ENCODE measurements at regions not wholly inside any gene's neighbourhood (a gene's known extent, or its start where the extent isn't known, plus 50 kb on each side); places are given as distances from the start of the nearest gene placed in this dataset.

- no peak overlapping the region for H3K4me3 ChIP-seq
- no TSS peak for BruUV-seq (replicated peaks)
- no peak overlapping the region for H3K27ac ChIP-seq (ENCODE audit: control insufficient read depth, insufficient read depth)
- no peaks in the 10 kb centered on the region for H3K36me3 ChIP-seq (ENCODE audit: control insufficient read depth in 2 of 2, insufficient read depth in 2 of 2, low read length in 1 of 2)
- no peaks in the 10 kb centered on the region for H3K4me1 ChIP-seq (ENCODE audit: control insufficient read depth, insufficient read depth, low read length)
- intact Hi-C loops (cut with micrococcal nuclease; ENCODE audit: unreplicated experiment) (no loop called here), in situ Hi-C loops (cut with MboI) (no loop called here)
- H3K79me2 ChIP-seq (ENCODE audit: control insufficient read depth, insufficient read depth, low read length), result no peaks in the 10 kb centered on the region
- DNase-seq (ENCODE audit: low read depth, low spot score) (no peak), FAIRE-seq (no peak), ATAC-seq (no peak)
- ChIA-PET RAD21 (ENCODE audit: unreplicated experiment) (no interaction called here), SMC1A (ENCODE audit: uncharacterized antibody, unreplicated experiment) (no interaction called here), CTCF (no interaction called here), POLR2A (no interaction called here)
- H4K20me1 ChIP-seq (ENCODE audit: control insufficient read depth, insufficient read depth), result no peaks in the 10 kb centered on the region
- H2AFZ ChIP-seq (ENCODE audit: control insufficient read depth, low read depth, low read length), result no peak overlapping the region
- no peak overlapping the region for H3K4me2 ChIP-seq (ENCODE audit: control insufficient read depth, insufficient read depth)
- no peak overlapping the region for H3K9ac ChIP-seq (ENCODE audit: control insufficient read depth, insufficient read depth, low read length)
- no peaks in the 10 kb centered on the region for H3K27me3 ChIP-seq (replicated peaks in 1 of 2; ENCODE audit: control insufficient read depth in 2 of 2, insufficient read depth in 2 of 2, low read length in 1 of 2)
- TF ChIP-seq SMARCA5 (IDR thresholded peaks at IDR 0.05), result no peak
- 8% methylated on average over 1 of the region's 1 CpG for WGBS (ENCODE audit: insufficient coverage, insufficient replicate concordance, low lambda C conversion rate, missing lambda C conversion rate)
- no peaks in the 10 kb centered on the region for H3K9me3 ChIP-seq (replicated peaks; ENCODE audit: control insufficient read depth, insufficient read depth, low read length)
Observed at GRCh38 chr3:20316238-20316637, 130.2 kb upstream of the SGO1 start.

GRCh38 chr3:20310629-20311028, 124.6 kb upstream of the SGO1 start:
- no TSS peak for BruUV-seq (replicated peaks)
- DNase-seq (ENCODE audit: low read depth, low spot score) (no peak), ATAC-seq (no peak), FAIRE-seq (no peak)
- Histone ChIP-seq H3K36me3 (ENCODE audit: control insufficient read depth in 2 of 2, insufficient read depth in 2 of 2, low read length in 1 of 2) (no peaks in the 10 kb centered on the region), H3K79me2 (ENCODE audit: control insufficient read depth, insufficient read depth, low read length) (no peaks in the 10 kb centered on the region), H3K4me1 (ENCODE audit: control insufficient read depth, insufficient read depth, low read length) (no peaks in the 10 kb centered on the region), H2AFZ (ENCODE audit: control insufficient read depth, low read depth, low read length) (no peak overlapping the region), H3K27ac (ENCODE audit: control insufficient read depth, insufficient read depth) (no peak overlapping the region), H3K4me2 (ENCODE audit: control insufficient read depth, insufficient read depth) (no peak overlapping the region), H3K27me3 (replicated peaks in 1 of 2; ENCODE audit: control insufficient read depth in 2 of 2, insufficient read depth in 2 of 2, low read length in 1 of 2) (no peaks in the 10 kb centered on the region), H3K9ac (ENCODE audit: control insufficient read depth, insufficient read depth, low read length) (no peak overlapping the region), H3K9me3 (replicated peaks; ENCODE audit: control insufficient read depth, insufficient read depth, low read length) (no peaks in the 10 kb centered on the region), H4K20me1 (ENCODE audit: control insufficient read depth, insufficient read depth) (no peaks in the 10 kb centered on the region), H3K4me3 (no peak overlapping the region)
- TF ChIP-seq ZBTB40 (IDR thresholded peaks at IDR 0.05; ENCODE audit: borderline replicate concordance), result no peak
- no peak for TF ChIP-seq RCOR1 (conservative IDR thresholded peaks at IDR 0.05; ENCODE audit: low read depth, low read length)
- no peak for TF ChIP-seq NKRF (conservative IDR thresholded peaks at IDR 0.05)
- no peak for TF ChIP-seq SIN3A (IDR thresholded peaks at IDR 0.05; ENCODE audit: low read depth, low read length)
- ChIA-PET RAD21 (ENCODE audit: unreplicated experiment) (no interaction called here), CTCF (no interaction called here), SMC1A (ENCODE audit: uncharacterized antibody, unreplicated experiment) (no interaction called here), POLR2A (no interaction called here)
- in situ Hi-C loops (cut with MboI) (no loop called here), intact Hi-C loops (cut with micrococcal nuclease; ENCODE audit: unreplicated experiment) (no loop called here)
- WGBS (ENCODE audit: insufficient coverage, insufficient replicate concordance, low lambda C conversion rate, missing lambda C conversion rate), result 91% methylated on average over 3 of the region's 3 CpGs
